Right ventricle myocardium superior (tissue), 1 donor: ENCODE measurements at regions not wholly inside any gene's neighbourhood (a gene's known extent, or its start where the extent isn't known, plus 50 kb on each side); places are given as distances from the start of the nearest gene placed in this dataset.
A peak's percentile ranks its signal among the peaks of the same experiment; 100 is the strongest.
"Not testable (repeated sequence)": the region's sequence is repeated elsewhere in the genome, so short reads cannot be mapped to it uniquely, and the experiment has no call there.

ENCODE experiments used
- ATAC-seq: fragments of 200-7000 bp; cut with Tn5 transposase; one replicate; pipeline ENCODE4 v1.9.1; 2020; ENCODE audit warnings: mild to moderate bottlenecking; ENCODE audit not compliant: poor library complexity
- DNase-seq: peaks from one replicate; pipeline ENCODE4 v3.0.0-alpha.2; 2020
- intact Hi-C: fragments of 100-400 bp; cut with DNase I; formaldehyde crosslinking; loops from one replicate; pipeline ENCODE4 v1.11.2; 2022
- donor health status: DM: no; HTN: yes; CAD: no; lungs with severe emphysema.

GRCh38 chr1:232134365-232134764 lies 495.6 kb downstream of the SIPA1L2 start:
- no peak for ATAC-seq
- no peak for DNase-seq
- intact Hi-C loops, result no loop called here

DNA sequence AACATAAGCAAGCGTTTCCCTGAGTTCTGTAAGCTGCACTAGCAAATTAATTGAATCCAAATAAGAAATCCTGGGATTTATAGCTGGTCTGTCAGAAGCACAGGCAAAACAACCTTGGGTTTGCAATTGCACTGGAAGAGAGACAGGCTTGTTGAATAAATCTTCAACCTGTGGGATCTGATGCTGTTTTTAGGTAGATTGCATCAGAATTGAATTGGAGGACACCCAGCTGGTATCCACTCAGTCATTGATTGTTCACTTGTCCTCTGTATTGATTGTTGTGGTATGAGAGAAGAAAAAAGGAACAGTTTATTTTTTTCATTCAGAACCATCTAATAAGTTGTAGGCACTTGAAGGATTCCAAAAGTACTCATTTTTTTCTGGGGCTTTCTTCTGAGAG lies 497.4 kb downstream of the SIPA1L2 start:
- no peak for DNase-seq
- intact Hi-C loops, result no loop called here
- ATAC-seq, result no peak

DNA sequence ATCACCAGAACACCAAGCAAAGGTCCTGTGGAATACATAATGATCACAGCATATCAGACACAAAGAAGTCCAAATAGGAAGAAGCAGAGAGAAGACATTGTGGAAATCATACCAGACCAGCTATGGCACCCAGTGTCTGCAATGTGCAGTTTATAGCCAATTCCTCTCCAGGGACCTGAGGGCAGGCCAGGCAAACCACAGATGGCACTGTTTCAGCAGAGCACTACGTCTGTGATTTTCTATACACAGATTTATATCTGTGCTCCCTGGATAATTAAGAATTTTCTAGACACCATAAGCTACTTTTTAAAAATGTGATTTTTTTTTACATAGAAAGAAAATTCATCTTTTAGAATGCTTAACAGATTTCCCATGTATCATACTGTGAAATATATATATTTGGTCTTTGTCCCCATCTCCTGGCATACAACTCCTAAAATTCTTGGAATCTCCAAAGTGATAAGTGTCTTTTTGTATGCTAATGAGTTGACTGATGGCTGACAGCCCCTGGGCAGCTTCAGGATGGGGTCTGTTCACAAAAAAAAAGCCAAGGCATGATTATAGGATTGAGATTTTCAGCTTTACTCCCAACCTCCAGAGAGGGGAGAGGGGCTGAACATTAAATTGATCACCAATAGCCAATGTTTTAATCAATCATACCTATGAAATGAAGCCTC lies 498.1 kb downstream of the SIPA1L2 start:
- intact Hi-C loops, result no loop called here
- ATAC-seq (no peak), DNase-seq (no peak)

- no peak for DNase-seq
- ATAC-seq, result no peak
- intact Hi-C loops, result no loop called here
Measured at GRCh38 chr1:232130815-232131480, 499.0 kb downstream of the SIPA1L2 start.

- ATAC-seq (no peak), DNase-seq (no peak)
- intact Hi-C loops, result no loop called here
Measured at GRCh38 chr1:232127190-232127589, 500.6 kb downstream of the DISC1 start.

- intact Hi-C loops, result no loop called here
- ATAC-seq (no peak), DNase-seq (no peak)
Measured at GRCh38 chr1:232123775-232124659, 497.4 kb downstream of the DISC1 start.

DNA sequence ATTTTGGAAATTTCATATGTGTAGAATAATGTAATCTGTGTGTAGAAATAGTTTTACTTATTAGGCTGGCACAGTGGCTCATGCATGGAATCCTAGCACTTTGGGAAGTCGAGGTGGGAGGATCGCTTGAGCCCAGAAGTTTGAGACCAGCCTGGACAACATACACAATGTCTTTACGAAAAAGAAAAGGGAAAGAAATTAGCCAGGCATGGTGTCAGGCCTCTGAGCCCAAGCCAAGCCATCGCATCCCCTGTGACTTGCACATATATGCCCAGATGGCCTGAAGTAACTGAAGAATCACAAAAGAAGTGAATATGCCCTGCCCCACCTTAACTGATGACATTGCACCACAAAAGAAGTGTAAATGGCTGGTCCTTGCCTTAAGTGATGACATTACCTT lies 491.3 kb downstream of the DISC1 start:
- ATAC-seq, DNase-seq, intact Hi-C loops: not testable (repeated sequence)

- intact Hi-C loops, result no loop called here
- no peak for DNase-seq
- ATAC-seq, result no peak
Measured at GRCh38 chr1:232114985-232115384, 488.4 kb downstream of the DISC1 start.

- intact Hi-C loops, result no loop called here
- no peak for DNase-seq
- no peak for ATAC-seq
Measured at GRCh38 chr1:232112076-232112475, 485.5 kb downstream of the DISC1 start.

DNA sequence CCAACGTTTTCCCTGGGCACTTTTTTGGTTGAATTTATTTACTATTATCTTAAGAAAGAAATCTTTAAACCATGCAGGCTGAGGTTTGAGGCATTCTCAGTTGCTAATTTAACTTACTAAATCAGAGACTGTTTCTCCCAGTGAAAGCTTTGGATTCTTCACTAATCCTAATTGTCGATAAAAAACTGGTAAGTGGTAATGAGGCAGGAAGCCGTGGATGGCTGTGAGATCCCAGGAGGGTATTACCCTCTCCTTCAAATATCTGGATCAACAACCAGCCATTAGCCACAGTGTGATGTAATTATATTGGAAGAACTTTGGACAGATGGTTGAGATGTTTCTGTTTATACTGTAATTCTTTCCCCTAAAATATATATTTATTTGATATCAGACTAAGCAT lies 485.0 kb downstream of the DISC1 start:
- DNase-seq (no peak), ATAC-seq (no peak)
- intact Hi-C loops, result no loop called here

DNA sequence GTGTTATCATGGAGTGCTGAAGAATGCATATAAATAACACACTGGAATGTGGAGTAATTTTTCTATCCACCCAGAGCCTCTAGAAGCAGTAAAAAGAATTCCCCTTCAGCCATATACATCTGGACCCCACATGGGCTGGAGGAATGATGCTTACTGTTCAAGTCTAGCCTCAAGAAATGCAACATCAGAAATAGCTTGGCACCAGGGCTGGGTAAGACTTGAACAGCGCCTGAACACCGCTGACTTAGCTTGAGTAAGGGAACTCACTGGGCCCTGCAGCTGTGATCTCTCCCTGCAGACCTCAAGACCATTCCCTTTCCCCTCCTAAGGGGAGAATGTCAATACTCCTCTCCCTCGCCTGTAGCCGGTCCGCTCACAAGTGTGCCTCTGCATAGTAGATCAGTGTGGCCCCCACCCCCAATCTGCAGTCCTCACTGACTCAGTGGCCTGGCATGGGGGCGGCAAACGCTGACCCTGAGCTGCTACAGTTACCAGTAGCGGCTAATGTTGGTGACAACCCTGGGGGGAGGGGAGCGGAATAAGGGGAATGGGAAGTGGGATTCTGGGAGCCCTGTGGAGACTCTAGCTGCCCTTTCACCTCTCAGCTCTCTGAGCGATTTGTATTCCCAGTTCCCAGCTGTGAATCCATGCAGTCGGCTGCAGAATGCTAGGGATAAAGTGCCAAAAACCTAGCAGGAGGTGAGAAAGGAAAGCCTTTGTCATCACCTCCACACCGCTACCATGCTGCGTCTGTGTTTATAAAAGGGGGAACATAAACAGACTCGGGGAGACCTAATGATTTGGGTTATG lies 483.9 kb downstream of the DISC1 start:
- ATAC-seq (peak; percentile 25), DNase-seq (no peak)
- intact Hi-C loops, result no loop called here

DNA sequence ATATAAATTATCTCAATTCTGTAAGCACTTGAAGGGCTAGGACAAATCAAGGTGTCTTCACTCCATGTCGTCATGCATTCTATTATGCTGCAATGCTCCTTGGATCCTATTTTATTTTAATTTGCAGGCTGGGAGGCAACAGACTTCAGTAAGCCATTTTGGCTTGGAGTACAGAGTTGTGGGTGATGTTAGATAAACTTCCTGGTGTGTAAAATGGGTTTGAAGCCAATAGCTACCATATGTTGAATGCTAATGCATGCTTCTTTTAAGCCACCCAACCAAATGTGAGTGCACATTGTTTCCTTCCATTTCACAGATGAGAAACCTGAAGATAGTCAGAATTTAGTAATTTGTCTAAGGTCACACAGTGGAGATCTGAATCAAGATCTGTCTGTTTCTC lies 482.8 kb downstream of the DISC1 start:
- ATAC-seq, result no peak
- intact Hi-C loops, result no loop called here
- no peak for DNase-seq

GRCh38 chr1:232108598-232108997 lies 482.0 kb downstream of the DISC1 start:
- intact Hi-C loops, result no loop called here
- DNase-seq (no peak), ATAC-seq (no peak)

DNA sequence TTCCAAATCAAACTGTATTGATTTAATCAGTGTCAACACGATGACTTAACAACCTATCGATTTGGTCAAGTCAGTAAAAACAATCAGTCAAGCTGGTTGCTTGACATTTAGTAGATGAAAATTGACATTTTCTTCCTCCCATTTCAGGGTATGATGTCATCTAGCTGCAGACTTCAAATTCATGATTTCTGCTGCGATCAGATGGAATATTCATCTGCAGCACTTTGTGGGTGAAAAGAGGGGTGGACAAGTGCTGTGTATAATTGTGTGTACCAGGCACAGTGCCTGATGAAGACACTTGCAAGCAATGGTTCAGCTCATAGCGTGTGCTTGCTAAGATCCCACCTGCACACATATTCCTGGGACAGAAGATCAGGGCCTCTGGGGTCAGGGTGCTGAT lies 479.8 kb downstream of the DISC1 start:
- no peak for DNase-seq
- no peak for ATAC-seq
- intact Hi-C loops, result no loop called here

DNA sequence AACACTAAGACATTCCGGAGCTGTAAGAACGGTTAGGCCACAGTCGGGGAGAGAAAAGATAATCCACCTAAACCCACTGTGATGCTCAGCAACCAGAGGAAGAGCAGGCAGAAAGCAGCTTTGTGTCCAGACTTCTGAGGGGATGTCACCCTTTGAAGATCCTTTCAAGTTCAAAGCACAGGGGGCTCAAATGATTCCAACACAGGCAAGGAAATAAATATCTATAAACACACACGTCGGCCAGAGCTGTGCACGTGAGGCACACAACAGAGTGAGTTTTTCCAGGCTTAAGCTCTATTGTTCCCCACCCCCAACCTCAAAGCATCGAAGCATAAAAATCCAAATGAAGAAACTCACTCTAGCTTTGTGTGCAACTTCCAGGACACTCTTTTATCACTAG lies 479.0 kb downstream of the DISC1 start:
- intact Hi-C loops, result no loop called here
- ATAC-seq, result no peak
- DNase-seq, result no peak

- DNase-seq, result no peak
- ATAC-seq, result no peak
- intact Hi-C loops, result no loop called here
Measured at GRCh38 chr1:232101231-232101630, 474.6 kb downstream of the DISC1 start.

DNA sequence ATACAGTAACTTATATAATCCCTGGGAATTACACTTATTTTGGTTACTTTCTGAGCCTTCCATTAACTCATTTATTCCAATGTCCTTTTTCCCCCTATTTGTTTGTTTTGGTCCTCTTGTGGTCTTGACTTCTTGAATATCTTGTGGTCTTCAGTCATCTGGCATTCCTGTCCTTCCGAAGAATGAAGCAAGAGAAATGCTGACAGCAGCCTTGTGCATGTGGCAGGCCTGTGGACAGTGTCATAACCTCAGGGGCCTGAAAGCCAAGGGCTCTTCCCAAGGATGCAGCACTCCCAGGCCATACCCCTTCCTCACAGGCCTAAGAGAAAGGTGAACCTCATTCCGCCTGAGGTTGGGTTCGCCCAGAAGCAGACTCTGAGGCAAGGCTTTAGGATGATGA lies 470.2 kb downstream of the DISC1 start:
- intact Hi-C loops, result no loop called here
- ATAC-seq (no peak), DNase-seq (no peak)
